Activated CD4-positive, alpha-beta T cell treated with anti-CD3 and anti-CD28 coated beads for 48 hours (primary cell): ENCODE measurements at regions not wholly inside any gene's neighbourhood (a gene's known extent, or its start where the extent isn't known, plus 50 kb on each side); places are given as distances from the start of the nearest gene placed in this dataset.
"Not testable (repeated sequence)": the region's sequence is repeated elsewhere in the genome, so short reads cannot be mapped to it uniquely, and the experiment has no call there.

Experiments used
- DNase-seq: peaks from one replicate; pipeline ENCODE4 v3.0.0-alpha.2; 2020

DNA sequence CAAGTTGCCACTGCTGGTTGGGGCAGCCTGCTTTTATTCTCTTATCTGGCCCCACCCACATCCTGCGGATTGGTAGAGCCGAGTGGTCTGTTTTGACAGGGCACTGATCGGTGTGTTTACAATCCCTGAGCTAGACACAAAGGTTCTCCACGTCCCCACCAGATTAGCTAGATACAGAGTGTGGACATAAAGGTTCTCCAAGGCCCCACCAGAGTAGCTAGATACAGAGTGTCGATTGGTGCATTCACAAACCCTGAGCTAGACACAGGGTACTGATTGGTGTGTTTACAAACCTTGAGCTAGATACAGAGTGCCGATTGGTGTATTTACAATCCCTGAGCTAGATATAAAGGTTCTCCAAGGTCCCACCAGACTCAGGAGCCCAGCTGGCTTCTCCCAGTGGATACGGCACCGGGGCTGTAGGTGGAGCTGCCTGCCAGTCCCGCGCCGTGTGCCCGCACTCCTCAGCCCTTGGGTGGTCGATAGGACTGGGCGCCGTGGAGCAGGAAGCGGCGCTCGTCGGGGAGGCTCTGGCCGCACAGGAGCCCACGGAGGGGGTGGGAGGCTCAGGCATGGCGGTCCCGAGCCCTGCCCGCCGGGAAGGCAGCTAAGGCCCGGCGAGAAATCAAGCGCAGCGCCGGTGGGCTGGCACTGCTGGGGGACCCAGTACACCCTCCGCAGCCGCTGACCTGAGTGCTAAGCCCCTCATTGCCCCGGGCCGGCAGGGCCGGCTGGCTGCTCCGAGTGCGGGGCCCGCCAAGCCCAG, 157.8 kb upstream of the PPP1R3A start:
- not testable (repeated sequence) for DNase-seq

DNA sequence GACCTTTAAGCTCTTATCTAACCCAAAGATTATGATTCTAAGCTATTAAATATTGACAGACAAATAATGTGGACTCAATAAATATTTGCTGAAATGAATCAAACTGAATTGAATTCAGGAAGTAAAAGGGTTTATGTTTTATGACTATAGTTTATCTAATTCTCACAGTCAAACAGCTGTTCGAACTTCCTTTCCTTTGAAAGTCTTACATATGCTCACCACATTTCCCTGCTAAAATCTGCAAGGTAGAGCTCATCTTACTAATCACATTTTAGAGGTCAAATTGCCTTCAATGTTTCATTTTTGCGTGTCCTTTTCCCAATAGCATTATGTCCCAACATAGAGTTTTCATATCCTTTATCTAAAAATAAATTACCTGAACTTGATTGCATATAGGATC, 154.9 kb upstream of the PPP1R3A start:
- DNase-seq, result no peak

DNA sequence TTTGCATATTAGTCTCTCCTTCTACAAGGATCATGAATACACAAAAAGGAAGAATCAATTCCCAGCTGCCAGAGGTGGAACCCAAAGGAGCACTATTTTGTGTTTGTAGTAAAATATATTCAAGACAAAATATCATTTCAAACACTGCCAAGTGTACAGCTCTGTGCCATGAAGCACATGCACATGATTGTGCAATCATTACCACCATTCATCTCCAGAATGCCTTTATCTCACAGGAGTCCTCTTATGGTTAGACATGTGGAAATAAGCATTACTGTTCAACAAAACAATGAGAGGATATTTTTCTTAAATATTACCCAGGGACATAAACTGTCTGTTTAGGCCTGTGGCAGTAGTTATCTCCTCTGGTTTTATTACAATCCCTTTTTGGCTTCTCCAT, 151.4 kb upstream of the PPP1R3A start:
- no peak for DNase-seq

DNA sequence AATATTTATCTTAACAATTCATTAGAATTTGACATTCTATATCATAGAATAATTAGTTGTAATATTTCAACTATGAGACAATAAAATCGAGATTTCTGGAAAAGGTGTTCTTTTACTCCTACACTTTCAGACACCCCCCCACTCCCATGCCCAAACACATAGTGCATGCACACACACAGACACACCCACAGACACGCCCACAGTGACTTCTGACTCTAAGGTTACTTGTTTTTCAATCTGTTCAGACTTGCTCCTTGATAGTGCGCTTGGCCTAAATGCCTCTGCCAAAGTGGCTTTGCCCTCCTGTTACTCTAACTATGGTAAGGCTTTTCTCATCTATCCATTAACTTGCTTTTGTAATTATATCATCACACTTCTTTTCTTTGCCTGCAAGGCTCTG, 144.0 kb upstream of the PPP1R3A start:
- no peak for DNase-seq

DNA sequence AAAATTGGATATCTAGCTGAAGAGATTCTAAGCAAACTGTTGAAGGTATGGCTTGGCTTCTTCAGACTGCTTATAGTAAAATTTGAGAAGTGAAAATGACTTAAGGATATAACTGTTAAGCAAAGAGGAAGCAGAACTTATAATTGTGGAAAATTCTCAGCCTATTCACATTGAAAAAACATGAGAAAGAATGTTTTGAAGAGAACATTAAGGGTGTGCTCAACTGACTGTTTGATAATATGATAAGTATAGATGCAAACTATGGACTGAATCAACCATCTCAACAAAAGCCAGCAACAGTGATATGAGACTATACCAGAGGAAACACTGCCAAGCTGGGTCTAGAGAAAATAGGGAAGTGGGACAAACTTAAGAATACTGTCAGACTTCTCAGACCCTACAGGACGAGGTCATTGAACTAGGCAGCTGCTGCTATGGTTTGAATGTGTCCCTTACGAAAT, 133.1 kb upstream of the PPP1R3A start:
- no peak for DNase-seq

DNA sequence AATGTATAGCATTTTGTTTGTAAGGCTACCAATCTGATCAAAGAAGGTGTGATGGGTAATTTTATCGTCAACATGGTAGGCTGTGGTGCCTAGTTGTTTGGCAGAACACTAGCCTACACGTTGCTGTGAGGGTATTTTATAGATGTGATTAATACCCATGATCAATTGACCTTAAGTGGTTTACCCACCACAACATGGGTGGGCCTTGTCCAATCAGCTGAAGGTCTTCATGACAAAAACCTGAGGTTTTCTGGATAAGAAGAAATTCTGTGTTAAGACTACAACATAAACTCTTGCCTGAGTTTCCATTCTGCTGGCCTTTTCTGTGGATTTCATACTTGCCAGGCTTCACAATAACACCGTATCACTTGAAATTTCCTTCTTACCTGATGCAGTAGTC, 131.8 kb upstream of the PPP1R3A start:
- no peak for DNase-seq

DNA sequence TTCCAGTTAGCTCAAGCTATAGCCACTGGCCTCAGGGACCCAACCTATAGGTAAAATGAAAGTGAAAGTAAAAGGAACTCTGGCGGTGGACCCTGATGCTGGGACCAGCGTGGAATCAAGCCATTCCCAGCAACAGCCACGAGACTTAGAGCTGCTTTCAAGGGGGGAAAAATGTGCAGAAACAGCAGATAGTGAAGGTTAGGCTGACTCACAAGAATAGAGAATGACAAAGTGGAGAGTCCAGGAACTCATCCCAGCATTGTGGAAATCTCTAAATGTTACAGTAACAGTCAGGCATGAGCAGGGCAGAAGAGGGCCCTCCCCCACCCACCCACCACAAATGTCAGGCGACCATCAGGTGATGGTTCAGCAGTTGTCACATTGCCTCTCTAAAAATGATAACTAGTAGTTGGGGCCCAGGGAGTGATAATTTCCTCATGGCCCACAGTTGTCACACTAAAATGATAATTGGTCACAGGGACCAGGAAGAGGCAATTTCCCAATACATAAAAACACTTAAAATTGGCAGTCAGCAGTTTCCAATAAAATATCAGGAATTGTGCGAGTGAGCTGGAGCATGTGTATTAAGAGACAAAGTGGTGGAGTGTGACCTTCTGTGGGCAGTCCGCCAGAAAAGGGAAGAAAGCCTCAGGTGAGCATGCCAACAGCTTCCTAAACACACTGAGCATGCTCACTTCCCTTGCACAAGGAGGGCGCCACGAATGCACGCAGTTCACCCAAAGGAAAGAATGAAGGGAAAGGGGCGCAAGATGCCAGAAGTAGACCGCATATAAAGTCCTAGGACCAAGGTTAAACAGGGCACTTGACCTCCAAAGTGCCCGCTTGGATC, 129.8 kb upstream of the PPP1R3A start:
- DNase-seq, result no peak

DNA sequence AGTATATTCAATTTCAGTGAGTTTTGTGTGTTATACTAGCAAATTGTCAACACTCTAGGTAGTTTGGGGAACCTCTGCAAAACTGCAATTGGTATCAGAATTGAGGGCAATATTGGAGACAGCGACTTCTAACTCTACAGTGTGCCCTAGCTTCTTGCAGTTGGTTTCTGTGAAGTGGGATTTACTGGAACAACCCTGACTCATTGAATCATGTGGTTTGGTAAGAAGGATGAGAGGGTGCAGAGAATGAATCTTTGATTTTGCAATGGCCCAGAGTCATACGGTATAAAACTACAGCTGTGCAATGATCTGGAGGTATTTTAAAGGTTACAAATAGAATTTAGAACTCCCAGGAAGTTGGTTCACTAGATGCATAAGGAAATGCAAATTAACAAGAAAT, 129.1 kb upstream of the PPP1R3A start:
- no peak for DNase-seq

DNA sequence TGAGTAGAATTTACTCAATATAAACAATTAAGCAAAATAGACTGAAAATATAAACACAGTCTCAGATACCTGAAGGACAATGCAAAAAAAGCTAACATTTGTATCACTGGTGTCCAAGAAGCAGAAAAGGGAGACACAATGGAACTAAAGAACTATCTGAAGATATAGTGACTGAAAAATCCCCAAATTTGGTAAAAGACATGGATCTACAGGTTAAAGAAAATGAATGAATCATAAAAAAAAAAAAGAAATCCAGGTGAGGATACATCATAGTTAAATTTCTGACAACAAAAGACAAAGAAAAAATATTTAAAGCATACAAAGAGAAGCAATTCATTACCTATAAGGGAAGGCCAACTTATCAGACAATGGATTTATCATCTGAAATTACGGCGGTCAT, 114.7 kb upstream of the PPP1R3A start:
- DNase-seq, result no peak

DNA sequence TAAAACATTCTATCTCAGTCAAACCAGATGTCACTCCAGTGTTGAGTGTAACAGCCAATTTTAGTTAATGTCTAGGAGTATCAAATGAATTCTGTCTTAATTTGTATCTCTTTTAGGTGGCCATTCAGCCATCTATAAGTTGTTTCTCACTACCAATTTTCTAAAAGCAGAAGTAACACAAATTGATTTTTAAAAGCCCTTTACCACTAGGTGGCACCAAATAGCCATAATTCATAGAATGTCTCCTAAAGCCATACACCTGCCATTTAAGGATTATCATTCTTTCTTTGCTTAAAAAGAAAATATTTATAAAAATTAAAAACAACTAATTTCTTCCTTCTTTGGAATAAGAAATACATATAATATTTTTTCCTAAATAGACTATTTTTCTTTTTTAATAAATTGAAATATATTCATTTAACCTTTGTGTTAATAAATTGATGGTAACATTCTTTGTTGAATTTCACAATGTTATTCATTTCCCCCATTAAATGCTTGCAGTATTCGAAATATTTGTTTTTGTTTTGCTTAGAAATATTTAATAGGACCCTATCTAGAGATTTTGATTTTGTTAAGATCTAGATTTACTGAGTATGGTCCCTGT, 107.8 kb upstream of the PPP1R3A start:
- no peak for DNase-seq

DNA sequence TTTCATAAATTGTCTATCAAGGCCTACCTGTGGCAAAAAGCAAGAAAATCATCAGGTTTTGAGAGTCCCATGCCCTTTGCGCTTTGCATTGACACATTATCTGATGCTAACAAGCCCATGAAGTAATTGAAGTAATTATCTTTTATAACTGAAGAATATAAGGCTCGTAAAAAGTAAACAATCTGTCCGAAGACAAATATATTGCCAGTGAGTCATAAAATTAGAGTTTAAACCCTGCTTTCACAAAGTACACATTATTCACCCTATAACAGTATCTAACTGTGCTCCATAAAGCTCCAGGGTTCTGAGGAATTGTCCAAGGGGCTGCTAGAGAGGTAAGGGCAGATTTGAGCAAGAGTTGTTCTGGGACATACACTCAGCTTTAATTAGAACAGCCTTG, 102.3 kb upstream of the PPP1R3A start:
- no peak for DNase-seq

DNA sequence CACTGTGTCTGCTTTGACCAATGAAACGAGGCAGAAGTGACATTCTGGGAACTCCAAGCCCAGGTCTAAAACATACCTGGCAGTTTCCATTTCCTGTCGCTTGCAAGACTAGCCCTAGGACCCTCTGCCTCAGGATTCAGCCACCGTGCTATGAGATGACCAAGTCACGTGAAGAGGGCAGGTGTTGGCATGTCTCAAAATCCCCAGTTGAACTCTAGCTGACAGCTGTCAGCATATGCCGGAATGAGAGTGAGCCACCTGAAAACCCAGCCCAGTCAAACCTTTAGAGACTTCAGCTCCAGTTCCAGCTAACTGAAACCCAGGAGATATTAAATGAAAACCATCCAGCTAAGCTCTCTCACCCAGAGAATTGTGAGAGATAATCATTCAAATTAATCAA, 89.9 kb upstream of the PPP1R3A start:
- DNase-seq, result no peak

DNA sequence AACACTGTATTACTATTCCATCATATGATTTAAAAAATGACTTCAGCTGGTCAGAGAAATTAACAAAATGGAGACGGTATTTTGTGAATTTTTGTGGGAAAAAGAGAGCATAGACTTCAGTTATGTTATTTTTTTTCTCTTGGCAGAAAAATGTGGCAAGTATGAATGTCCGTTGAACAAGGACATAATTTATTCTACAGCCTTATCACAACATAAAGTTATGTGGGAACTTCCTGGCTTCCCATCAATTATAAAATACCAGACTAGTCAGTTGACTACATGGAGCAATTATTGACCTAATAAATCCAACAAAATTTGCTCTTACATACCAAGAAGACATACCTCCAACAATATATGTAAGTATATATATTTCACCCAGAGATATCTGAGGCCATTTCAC, 88.6 kb upstream of the PPP1R3A start:
- no peak for DNase-seq

DNA sequence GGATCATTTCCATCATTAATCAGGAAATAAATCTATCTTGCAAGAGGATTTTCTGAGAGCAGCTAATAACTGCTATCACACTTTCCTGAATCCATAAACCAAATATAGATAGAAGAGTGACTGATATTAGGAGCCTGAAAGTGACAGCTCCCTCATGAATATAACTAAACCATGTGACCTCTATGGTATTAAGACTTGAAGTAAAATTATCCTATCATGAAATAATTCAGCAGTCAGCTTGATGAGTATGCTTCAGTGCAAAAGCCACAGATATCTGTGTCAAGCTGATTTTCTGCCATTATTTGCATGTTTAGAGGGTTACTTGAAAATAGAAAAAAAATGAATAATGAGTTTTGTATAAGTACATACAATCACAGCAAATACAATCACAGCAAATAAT, 80.1 kb upstream of the PPP1R3A start:
- no peak for DNase-seq

DNA sequence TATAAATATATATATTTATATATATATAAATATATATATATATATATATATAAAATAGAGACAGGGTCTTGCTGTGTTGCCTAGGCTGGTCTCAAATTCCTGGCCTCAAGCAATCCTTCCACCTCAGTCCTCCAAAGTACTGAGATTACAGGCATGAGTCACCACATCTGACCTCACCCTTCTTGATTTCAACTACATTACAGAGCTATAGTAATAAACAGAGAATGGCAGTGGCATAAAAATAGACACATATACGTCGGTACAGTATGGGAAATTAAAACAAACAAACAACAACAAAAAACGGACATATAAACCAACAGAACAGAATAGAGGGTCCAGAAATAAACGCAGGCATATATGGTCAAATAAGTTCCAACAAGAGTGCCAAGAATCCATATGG, 77.6 kb upstream of the PPP1R3A start:
- no peak for DNase-seq

DNA sequence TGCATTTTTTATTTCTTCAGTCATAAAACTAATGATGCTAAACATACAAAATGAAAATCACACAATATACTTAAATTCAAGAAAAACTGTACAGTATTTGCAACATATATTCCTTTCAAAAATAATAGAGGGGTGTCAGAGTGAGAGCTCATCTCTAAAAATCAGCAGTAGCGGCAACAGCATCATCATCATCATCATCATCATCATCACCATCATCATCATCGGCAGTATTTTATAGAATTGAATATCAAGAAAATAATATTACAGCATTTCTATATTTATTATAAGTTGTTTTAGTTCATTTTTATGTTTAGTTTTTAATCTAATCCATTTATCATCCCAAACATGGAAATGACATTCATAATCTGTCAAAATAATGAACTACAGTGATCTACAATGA, 67.4 kb upstream of the PPP1R3A start:
- no peak for DNase-seq

DNA sequence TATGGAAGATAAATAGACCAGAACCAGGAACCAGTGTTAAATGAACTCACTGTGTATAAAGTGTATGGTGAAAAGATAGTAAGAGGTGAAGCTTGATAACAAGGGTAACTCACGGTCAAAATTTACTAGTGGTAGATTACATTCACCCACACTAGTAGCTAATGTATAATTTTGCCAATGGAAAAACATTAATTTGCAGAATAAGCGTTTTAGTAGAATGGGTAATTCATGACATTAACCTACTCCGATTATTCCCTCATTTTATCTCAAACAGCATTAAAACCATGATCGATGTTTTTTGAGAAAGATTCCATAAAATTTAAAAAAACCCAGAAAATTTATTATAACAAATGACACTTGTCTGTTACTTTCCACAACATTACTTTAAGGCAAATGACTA, 57.7 kb upstream of the PPP1R3A start:
- DNase-seq, result no peak

DNA sequence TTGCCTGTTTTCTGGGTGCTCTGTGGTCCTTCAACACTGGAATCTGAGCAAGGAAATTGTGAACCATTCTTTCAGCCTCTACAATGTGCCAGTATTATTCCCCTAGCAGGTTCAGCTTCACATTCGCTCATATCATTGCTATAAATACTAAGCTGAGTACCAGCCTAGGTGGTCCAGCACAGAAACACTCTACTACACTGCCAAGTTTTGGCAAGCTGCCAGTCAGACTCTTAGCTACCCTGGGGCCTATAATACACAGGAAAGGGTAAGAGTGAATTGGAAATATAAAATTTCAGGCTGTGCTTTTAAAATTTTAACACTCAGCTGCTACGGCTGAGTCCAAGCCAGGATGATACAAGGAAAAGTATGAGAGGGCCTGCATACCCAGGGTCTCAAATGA, 49.9 kb upstream of the PPP1R3A start:
- DNase-seq, result no peak
